Uterus (tissue), 2 donors: ENCODE measurements at regions not wholly inside any gene's neighbourhood (a gene's known extent, or its start where the extent isn't known, plus 50 kb on each side); places are given as distances from the start of the nearest gene placed in this dataset.

Experiments
- POLR2A ChIP-seq, 2 donors: fragments of 450-650 bp; IDR thresholded peaks; one replicate each; pipeline ENCODE4 v1.6.1; 2016; ENCODE audit warnings: antibody characterized with exemption in 2 of 2, mild to moderate bottlenecking in 1 of 2, moderate library complexity in 1 of 2
- TF ChIP-seq, protein P1 (sequence below), 4 experiments: fragments of 200-600 bp in 2 of 4; fragments of 450-650 bp in 2 of 4; sonication (generic) in 2 of 4; IDR thresholded peaks; one replicate each; pipeline ENCODE4 v1.5.1; 2016 to 2019; ENCODE audit warnings: antibody characterized with exemption in 4 of 4, mild to moderate bottlenecking in 2 of 4, moderate library complexity in 1 of 4

DNA sequence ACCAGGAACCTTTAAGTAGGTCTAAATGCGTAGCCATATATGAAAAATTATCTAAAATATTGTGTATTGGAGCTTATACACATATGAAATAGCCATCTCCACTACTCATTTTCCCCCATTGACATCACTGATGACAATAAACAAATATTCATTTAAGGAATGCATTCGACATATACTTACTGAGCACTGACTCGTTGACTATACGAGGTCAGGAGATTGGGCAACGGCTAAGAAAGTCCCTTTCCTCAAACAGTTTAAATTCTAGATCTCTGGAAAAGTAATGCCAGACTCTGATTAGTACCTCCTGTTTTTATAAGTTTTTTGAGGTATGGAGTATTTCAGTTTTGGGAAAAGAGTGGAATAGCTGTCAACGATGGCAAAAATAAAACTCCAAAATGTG is 139.4 kb upstream of the DIO2 start:
- TF ChIP-seq, protein P1, sequence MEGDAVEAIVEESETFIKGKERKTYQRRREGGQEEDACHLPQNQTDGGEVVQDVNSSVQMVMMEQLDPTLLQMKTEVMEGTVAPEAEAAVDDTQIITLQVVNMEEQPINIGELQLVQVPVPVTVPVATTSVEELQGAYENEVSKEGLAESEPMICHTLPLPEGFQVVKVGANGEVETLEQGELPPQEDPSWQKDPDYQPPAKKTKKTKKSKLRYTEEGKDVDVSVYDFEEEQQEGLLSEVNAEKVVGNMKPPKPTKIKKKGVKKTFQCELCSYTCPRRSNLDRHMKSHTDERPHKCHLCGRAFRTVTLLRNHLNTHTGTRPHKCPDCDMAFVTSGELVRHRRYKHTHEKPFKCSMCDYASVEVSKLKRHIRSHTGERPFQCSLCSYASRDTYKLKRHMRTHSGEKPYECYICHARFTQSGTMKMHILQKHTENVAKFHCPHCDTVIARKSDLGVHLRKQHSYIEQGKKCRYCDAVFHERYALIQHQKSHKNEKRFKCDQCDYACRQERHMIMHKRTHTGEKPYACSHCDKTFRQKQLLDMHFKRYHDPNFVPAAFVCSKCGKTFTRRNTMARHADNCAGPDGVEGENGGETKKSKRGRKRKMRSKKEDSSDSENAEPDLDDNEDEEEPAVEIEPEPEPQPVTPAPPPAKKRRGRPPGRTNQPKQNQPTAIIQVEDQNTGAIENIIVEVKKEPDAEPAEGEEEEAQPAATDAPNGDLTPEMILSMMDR (IDR thresholded peaks at IDR 0.05): no peak
- TF ChIP-seq POLR2A (IDR thresholded peaks at IDR 0.05): no peak
